ENCODE measurements at regions not wholly inside any gene's neighbourhood (a gene's known extent, or its start where the extent isn't known, plus 50 kb on each side); places are given as distances from the start of the nearest gene placed in this dataset.

DNA sequence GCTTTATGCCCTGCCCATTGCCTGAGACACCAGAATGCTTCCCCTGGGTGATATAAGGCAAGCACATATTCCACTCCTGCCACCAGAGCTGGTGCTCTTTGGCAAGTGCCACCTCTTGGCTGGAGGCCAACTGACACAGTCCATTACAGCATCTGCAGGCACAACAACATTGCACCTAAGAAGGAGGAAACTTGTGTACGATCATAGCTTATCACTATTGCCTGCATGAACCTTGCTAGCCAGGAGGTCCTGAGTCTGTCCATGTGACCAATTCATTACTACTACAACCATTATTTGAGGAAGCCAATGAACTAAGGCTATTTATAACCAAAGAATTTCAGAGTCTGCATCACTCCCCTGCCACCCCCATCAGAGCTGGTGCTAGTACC lies 119.8 kb upstream of the SCAF11 start:
- no peak overlapping the region for H2AFZ ChIP-seq (ENCODE audit: low read depth, low read length)
- no peaks in the 10 kb centered on the region for H3K36me3 ChIP-seq (ENCODE audit: control insufficient read depth in 1 of 2, insufficient read depth in 2 of 2, low read depth in 1 of 2, low read length in 2 of 2)
- H3K23ac ChIP-seq (ENCODE audit: low read length in 2 of 2) = no peak overlapping the region
- WGBS = 94% methylated on average over 1 of the region's 1 CpG
- no peak overlapping the region for H2AK5ac ChIP-seq (ENCODE audit: low read length, severe bottlenecking)
- H3K4ac ChIP-seq (ENCODE audit: low read depth in 1 of 2, low read length in 2 of 2) = no peak overlapping the region
- H3K9me3 ChIP-seq (ENCODE audit: control insufficient read depth, low read length) = peaks cover 8% of the 10 kb centered on the region
- no peak overlapping the region for H3K14ac ChIP-seq (ENCODE audit: low read length in 2 of 2)
- H2BK15ac ChIP-seq (ENCODE audit: low read depth, poor library complexity, severe bottlenecking) = no peak overlapping the region
- no peak overlapping the region for H3K4me3 ChIP-seq (ENCODE audit: insufficient read depth in 1 of 2, low read depth in 1 of 2, low read length in 2 of 2)
- no peaks in the 10 kb centered on the region for H3K79me1 ChIP-seq (replicated peaks; ENCODE audit: low read length, poor library complexity, severe bottlenecking)
- no peak overlapping the region for H2BK12ac ChIP-seq (ENCODE audit: low read length in 2 of 2)
- H3K27me3 ChIP-seq (ENCODE audit: control insufficient read depth in 1 of 2, insufficient read depth in 1 of 2, low read length in 2 of 2) = no peaks in the 10 kb centered on the region
- H3K9ac ChIP-seq (ENCODE audit: low read length) = no peak overlapping the region
- no peak overlapping the region for H3K27ac ChIP-seq (ENCODE audit: low read length, poor library complexity, severe bottlenecking)
- H2BK5ac ChIP-seq (ENCODE audit: low read depth, low read length, poor library complexity, severe bottlenecking) = no peak overlapping the region
- H4K8ac ChIP-seq (ENCODE audit: low read length) = no peak overlapping the region
- no peak overlapping the region for H2BK120ac ChIP-seq (ENCODE audit: low read depth, low read length)
- no peak overlapping the region for H3K18ac ChIP-seq (ENCODE audit: low read depth in 1 of 2, low read length in 2 of 2)
- no peaks in the 10 kb centered on the region for H3K4me1 ChIP-seq (ENCODE audit: control insufficient read depth, insufficient read depth, low read depth, low read length)
- H3K4me2 ChIP-seq (ENCODE audit: low read length, poor library complexity, severe bottlenecking) = no peak overlapping the region
- no peak overlapping the region for H4K91ac ChIP-seq (ENCODE audit: low read length)
- DNase-seq = no peak

DNA sequence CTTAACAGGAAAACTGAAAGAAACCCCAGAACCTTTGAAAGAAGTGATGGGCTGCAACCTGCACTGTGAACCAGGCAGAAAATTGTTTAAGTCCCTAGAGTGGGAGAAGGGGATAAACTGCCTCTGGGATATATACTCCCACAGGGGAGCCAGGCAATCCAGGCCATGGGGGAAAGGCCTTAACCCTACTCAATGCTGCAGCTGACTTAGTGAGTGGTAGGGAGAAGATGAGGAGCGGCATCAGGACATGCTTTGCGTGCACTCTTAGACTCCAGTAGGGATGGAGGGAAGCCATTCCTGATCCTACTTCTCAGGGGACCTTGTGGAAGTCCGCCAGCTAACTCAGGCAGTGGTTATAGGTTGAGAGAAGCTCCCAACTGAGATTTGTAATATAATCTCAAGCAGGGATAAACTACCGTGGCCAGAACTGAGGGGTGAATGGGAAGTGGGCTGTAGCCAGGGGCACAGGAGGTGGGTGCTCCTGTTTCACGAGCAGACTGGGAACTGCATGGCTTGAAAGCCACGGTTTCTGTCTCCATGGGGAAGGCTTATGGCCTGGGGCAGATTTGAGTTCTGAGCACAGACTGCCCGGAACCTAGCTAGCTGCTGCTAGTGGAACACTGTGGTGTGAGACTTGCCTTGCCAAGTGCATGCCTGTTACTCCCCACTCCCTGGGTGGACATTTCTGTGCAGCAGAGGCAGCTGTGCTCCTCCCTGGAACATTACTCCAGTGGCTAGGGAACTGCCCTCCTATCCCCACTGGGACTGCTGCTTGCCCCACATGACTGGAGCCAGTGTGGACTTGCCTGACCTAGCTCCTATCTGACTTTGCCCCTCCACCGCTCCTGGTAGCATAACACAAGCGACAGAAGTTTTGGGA lies 119.2 kb upstream of the SCAF11 start:
- H2BK120ac ChIP-seq (ENCODE audit: low read depth, low read length) = no peak overlapping the region
- H4K8ac ChIP-seq (ENCODE audit: low read length) = no peak overlapping the region
- no peak overlapping the region for H4K91ac ChIP-seq (ENCODE audit: low read length)
- no peaks in the 10 kb centered on the region for H3K4me1 ChIP-seq (ENCODE audit: control insufficient read depth, insufficient read depth, low read depth, low read length)
- H3K14ac ChIP-seq (ENCODE audit: low read length in 2 of 2) = no peak overlapping the region
- no peak for DNase-seq
- H3K4me2 ChIP-seq (ENCODE audit: low read length, poor library complexity, severe bottlenecking) = no peak overlapping the region
- no peak overlapping the region for H3K4ac ChIP-seq (ENCODE audit: low read depth in 1 of 2, low read length in 2 of 2)
- no peaks in the 10 kb centered on the region for H3K79me1 ChIP-seq (replicated peaks; ENCODE audit: low read length, poor library complexity, severe bottlenecking)
- 87% methylated on average over 9 of the region's 9 CpGs for WGBS
- no peaks in the 10 kb centered on the region for H3K36me3 ChIP-seq (ENCODE audit: control insufficient read depth in 1 of 2, insufficient read depth in 2 of 2, low read depth in 1 of 2, low read length in 2 of 2)
- H3K18ac ChIP-seq (ENCODE audit: low read depth in 1 of 2, low read length in 2 of 2) = no peak overlapping the region
- no peak overlapping the region for H3K27ac ChIP-seq (ENCODE audit: low read length, poor library complexity, severe bottlenecking)
- H3K27me3 ChIP-seq (ENCODE audit: control insufficient read depth in 1 of 2, insufficient read depth in 1 of 2, low read length in 2 of 2) = no peaks in the 10 kb centered on the region
- no peak overlapping the region for H3K9ac ChIP-seq (ENCODE audit: low read length)
- H2BK5ac ChIP-seq (ENCODE audit: low read depth, low read length, poor library complexity, severe bottlenecking) = no peak overlapping the region
- no peak overlapping the region for H2AK5ac ChIP-seq (ENCODE audit: low read length, severe bottlenecking)
- H3K9me3 ChIP-seq (ENCODE audit: control insufficient read depth, low read length) = peaks cover 8% of the 10 kb centered on the region
- no peak overlapping the region for H2BK12ac ChIP-seq (ENCODE audit: low read length in 2 of 2)
- no peak overlapping the region for H3K4me3 ChIP-seq (ENCODE audit: insufficient read depth in 1 of 2, low read depth in 1 of 2, low read length in 2 of 2)
- H2AFZ ChIP-seq (ENCODE audit: low read depth, low read length) = no peak overlapping the region
- no peak overlapping the region for H2BK15ac ChIP-seq (ENCODE audit: low read depth, poor library complexity, severe bottlenecking)
- H3K23ac ChIP-seq (ENCODE audit: low read length in 2 of 2) = no peak overlapping the region

DNA sequence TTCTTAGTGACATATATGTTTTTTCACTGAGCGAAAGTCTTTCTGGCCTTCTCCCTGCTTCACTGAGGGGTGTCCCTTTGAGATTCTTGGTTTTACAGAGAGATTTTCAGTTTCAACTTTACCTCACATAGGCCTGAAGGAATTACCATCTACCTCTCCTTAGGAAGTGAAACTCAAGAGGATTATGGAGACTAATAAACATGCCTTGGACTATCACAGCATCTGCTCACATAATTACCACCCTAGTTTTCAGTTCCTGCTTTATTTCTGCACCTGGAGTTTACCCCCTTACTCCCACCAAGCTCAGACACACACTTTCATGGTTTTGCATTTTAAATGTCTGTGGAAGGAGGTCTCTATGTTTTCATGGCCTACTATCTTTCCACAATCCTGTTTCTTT lies 118.3 kb upstream of the SCAF11 start:
- Histone ChIP-seq H2BK12ac (ENCODE audit: low read length in 2 of 2) (no peak overlapping the region), H4K91ac (ENCODE audit: low read length) (no peak overlapping the region), H2BK5ac (ENCODE audit: low read depth, low read length, poor library complexity, severe bottlenecking) (no peak overlapping the region), H3K4ac (ENCODE audit: low read depth in 1 of 2, low read length in 2 of 2) (no peak overlapping the region), H3K79me1 (replicated peaks; ENCODE audit: low read length, poor library complexity, severe bottlenecking) (no peaks in the 10 kb centered on the region), H3K27me3 (ENCODE audit: control insufficient read depth in 1 of 2, insufficient read depth in 1 of 2, low read length in 2 of 2) (no peaks in the 10 kb centered on the region), H2BK15ac (ENCODE audit: low read depth, poor library complexity, severe bottlenecking) (no peak overlapping the region), H3K27ac (ENCODE audit: low read length, poor library complexity, severe bottlenecking) (no peak overlapping the region), H4K8ac (ENCODE audit: low read length) (no peak overlapping the region), H3K14ac (ENCODE audit: low read length in 2 of 2) (no peak overlapping the region), H2AFZ (ENCODE audit: low read depth, low read length) (no peak overlapping the region), H3K4me2 (ENCODE audit: low read length, poor library complexity, severe bottlenecking) (no peak overlapping the region), H3K23ac (ENCODE audit: low read length in 2 of 2) (no peak overlapping the region), H3K9ac (ENCODE audit: low read length) (no peak overlapping the region), H2BK120ac (ENCODE audit: low read depth, low read length) (no peak overlapping the region), H3K4me1 (ENCODE audit: control insufficient read depth, insufficient read depth, low read depth, low read length) (no peaks in the 10 kb centered on the region), H3K36me3 (ENCODE audit: control insufficient read depth in 1 of 2, insufficient read depth in 2 of 2, low read depth in 1 of 2, low read length in 2 of 2) (no peaks in the 10 kb centered on the region), H3K4me3 (ENCODE audit: insufficient read depth in 1 of 2, low read depth in 1 of 2, low read length in 2 of 2) (no peak overlapping the region), H3K9me3 (ENCODE audit: control insufficient read depth, low read length) (peaks cover 8% of the 10 kb centered on the region), H3K18ac (ENCODE audit: low read depth in 1 of 2, low read length in 2 of 2) (no peak overlapping the region), H2AK5ac (ENCODE audit: low read length, severe bottlenecking) (no peak overlapping the region)
- WGBS = no CpG with 5 or more reads among the region's 1 CpG
- DNase-seq = no peak

DNA sequence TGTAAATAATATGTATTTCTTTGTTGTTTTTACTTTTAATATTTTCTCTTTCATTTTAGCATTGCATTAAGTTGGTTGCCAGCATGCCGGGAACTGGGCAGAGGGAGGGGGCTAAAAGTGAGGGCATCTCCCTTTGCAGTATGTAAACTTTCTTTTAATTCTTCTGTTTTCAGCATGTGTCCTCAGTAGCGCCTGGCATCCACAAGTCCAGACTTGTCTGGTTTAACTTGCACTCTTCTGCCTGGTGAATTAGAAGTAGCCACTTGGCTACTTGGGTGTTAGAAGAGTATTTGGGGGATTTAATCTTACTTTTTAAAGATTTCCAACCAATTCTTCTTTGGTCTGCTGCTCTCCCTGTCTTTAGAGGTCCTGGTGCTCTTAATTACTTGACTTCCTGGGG lies 117.2 kb upstream of the SCAF11 start:
- no peak for DNase-seq
- Histone ChIP-seq H3K27ac (ENCODE audit: low read length, poor library complexity, severe bottlenecking) (no peak overlapping the region), H3K23ac (ENCODE audit: low read length in 2 of 2) (no peak overlapping the region), H3K36me3 (ENCODE audit: control insufficient read depth in 1 of 2, insufficient read depth in 2 of 2, low read depth in 1 of 2, low read length in 2 of 2) (no peaks in the 10 kb centered on the region), H2BK120ac (ENCODE audit: low read depth, low read length) (no peak overlapping the region), H2AK5ac (ENCODE audit: low read length, severe bottlenecking) (no peak overlapping the region), H4K8ac (ENCODE audit: low read length) (no peak overlapping the region), H3K18ac (ENCODE audit: low read depth in 1 of 2, low read length in 2 of 2) (no peak overlapping the region), H3K14ac (ENCODE audit: low read length in 2 of 2) (no peak overlapping the region), H3K4ac (ENCODE audit: low read depth in 1 of 2, low read length in 2 of 2) (no peak overlapping the region), H3K27me3 (ENCODE audit: control insufficient read depth in 1 of 2, insufficient read depth in 1 of 2, low read length in 2 of 2) (no peaks in the 10 kb centered on the region), H3K79me1 (replicated peaks; ENCODE audit: low read length, poor library complexity, severe bottlenecking) (no peaks in the 10 kb centered on the region), H2BK5ac (ENCODE audit: low read depth, low read length, poor library complexity, severe bottlenecking) (no peak overlapping the region), H3K9ac (ENCODE audit: low read length) (no peak overlapping the region), H3K4me1 (ENCODE audit: control insufficient read depth, insufficient read depth, low read depth, low read length) (no peaks in the 10 kb centered on the region), H2BK12ac (ENCODE audit: low read length in 2 of 2) (no peak overlapping the region), H3K4me2 (ENCODE audit: low read length, poor library complexity, severe bottlenecking) (no peak overlapping the region), H4K91ac (ENCODE audit: low read length) (no peak overlapping the region), H3K9me3 (ENCODE audit: control insufficient read depth, low read length) (peaks cover 4% of the 10 kb centered on the region), H2AFZ (ENCODE audit: low read depth, low read length) (no peak overlapping the region), H3K4me3 (ENCODE audit: insufficient read depth in 1 of 2, low read depth in 1 of 2, low read length in 2 of 2) (no peak overlapping the region), H2BK15ac (ENCODE audit: low read depth, poor library complexity, severe bottlenecking) (no peak overlapping the region)
- 100% methylated on average over 1 of the region's 2 CpGs for WGBS

Data from mesenchymal stem cell (in vitro differentiated cells and primary cell).